Neural progenitor cell (in vitro differentiated cells): ENCODE measurements at regions not wholly inside any gene's neighbourhood (a gene's known extent, or its start where the extent isn't known, plus 50 kb on each side); places are given as distances from the start of the nearest gene placed in this dataset.

ENCODE experiments used
- CTCF ChIP-seq: fragments of 200-600 bp; sonication (generic); IDR thresholded peaks from 2 replicates; pipeline ENCODE4 v1.5.1; 2017; ENCODE audit warnings: antibody characterized with exemption, mild to moderate bottlenecking
- EZH2 ChIP-seq: fragments of 200-600 bp; sonication (generic); IDR thresholded peaks from 2 replicates; pipeline ENCODE4 v1.6.1; 2017; ENCODE audit warnings: antibody characterized with exemption, mild to moderate bottlenecking, moderate library complexity
- EZH2phosphoT487 ChIP-seq: fragments of 200-600 bp; sonication (generic); IDR thresholded peaks from 2 replicates; pipeline ENCODE4 v1.6.1; 2017; ENCODE audit warnings: antibody characterized with exemption

GRCh38 chr1:204752688-204753040 lies 67.1 kb upstream of the LRRN2 start:
- TF ChIP-seq CTCF (no peak), EZH2 (no peak), EZH2phosphoT487 (no peak)
